ENCODE measurements at regions not wholly inside any gene's neighbourhood (a gene's known extent, or its start where the extent isn't known, plus 50 kb on each side); places are given as distances from the start of the nearest gene placed in this dataset.

DNA sequence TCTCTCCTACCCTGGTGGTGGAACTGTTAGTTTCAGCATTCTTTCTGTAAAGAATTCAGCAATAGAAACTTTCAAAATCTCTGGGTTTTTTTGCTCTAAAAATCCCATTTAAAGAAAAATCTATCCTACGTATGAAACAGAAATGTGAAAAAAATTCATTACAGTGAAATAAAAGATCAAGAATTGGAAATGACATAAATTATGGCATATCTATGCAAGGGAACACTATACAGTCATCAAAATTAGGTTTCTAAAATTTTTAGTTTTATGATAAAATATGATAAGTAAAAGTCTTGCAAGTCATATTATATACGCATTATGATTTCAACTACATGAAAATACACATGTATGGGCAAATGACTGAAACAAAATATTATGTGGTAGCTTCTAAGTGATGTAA, 342.6 kb downstream of the CETN3 start:
- Histone ChIP-seq H3K27ac (ENCODE audit: insufficient read depth, low read depth, low read length) (no peak overlapping the region), H3K4me2 (ENCODE audit: insufficient read depth, low read length) (no peak overlapping the region), H3K9me1 (replicated peaks; ENCODE audit: control insufficient read depth, extremely low read depth, insufficient read depth, low read length) (no peaks in the 10 kb centered on the region), H3K4me3 (replicated peaks in 1 of 3; ENCODE audit: insufficient read depth in 1 of 3, low read depth in 1 of 3, low read length in 3 of 3) (no peak overlapping the region), H3K27me3 (ENCODE audit: control insufficient read depth in 2 of 2, insufficient read depth in 2 of 2, low read length in 2 of 2) (no peaks in the 10 kb centered on the region), H2AFZ (ENCODE audit: low read depth, low read length) (no peak overlapping the region), H3K4me1 (ENCODE audit: control insufficient read depth, extremely low read depth, insufficient read depth, low read length) (no peaks in the 10 kb centered on the region), H4K20me1 (replicated peaks; ENCODE audit: control insufficient read depth, extremely low read depth, insufficient read depth, low read length) (no peaks in the 10 kb centered on the region), H3K36me3 (ENCODE audit: control insufficient read depth in 2 of 2, extremely low read depth in 1 of 2, insufficient read depth in 2 of 2, low read length in 2 of 2) (no peaks in the 10 kb centered on the region), H3K79me2 (ENCODE audit: control insufficient read depth, insufficient read depth, low read length) (no peaks in the 10 kb centered on the region), H3K9ac (replicated peaks; ENCODE audit: extremely low read depth, insufficient read depth, low read length) (no peak overlapping the region), H3K9me3 (replicated peaks; ENCODE audit: control insufficient read depth, insufficient read depth, low read length) (no peaks in the 10 kb centered on the region)
- dilution Hi-C loops (cut with MboI; ENCODE audit: extremely low pct_ligation_motif_present, low sequenced_read_pairs), result no loop called here
- CTCF ChIA-PET, result no interaction called here
- DNase-seq (ENCODE audit: low read depth, low spot score) (no peak), FAIRE-seq (no peak)
- POLR2A ChIA-PET, result no interaction called here
- intact Hi-C loops (cut with micrococcal nuclease), result no loop called here
- BruUV-seq (replicated peaks), result no TSS peak
- TF ChIP-seq MYC (IDR thresholded peaks at IDR 0.05; ENCODE audit: low read depth, low read length), result no peak
- TF ChIP-seq FOS (IDR thresholded peaks at IDR 0.05; ENCODE audit: borderline replicate concordance, insufficient read depth, low read length), result no peak
- TF ChIP-seq, protein P1, sequence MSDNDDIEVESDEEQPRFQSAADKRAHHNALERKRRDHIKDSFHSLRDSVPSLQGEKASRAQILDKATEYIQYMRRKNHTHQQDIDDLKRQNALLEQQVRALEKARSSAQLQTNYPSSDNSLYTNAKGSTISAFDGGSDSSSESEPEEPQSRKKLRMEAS (IDR thresholded peaks at IDR 0.05; ENCODE audit: insufficient read depth, insufficient read length), result no peak
- TF ChIP-seq POLR2A (IDR thresholded peaks at IDR 0.05; ENCODE audit: low read depth, low read length), result no peak
- no peak for TF ChIP-seq EZH2 (IDR thresholded peaks at IDR 0.05; ENCODE audit: borderline replicate concordance, low read depth, low read length, severe bottlenecking)
- TF ChIP-seq, protein P2, sequence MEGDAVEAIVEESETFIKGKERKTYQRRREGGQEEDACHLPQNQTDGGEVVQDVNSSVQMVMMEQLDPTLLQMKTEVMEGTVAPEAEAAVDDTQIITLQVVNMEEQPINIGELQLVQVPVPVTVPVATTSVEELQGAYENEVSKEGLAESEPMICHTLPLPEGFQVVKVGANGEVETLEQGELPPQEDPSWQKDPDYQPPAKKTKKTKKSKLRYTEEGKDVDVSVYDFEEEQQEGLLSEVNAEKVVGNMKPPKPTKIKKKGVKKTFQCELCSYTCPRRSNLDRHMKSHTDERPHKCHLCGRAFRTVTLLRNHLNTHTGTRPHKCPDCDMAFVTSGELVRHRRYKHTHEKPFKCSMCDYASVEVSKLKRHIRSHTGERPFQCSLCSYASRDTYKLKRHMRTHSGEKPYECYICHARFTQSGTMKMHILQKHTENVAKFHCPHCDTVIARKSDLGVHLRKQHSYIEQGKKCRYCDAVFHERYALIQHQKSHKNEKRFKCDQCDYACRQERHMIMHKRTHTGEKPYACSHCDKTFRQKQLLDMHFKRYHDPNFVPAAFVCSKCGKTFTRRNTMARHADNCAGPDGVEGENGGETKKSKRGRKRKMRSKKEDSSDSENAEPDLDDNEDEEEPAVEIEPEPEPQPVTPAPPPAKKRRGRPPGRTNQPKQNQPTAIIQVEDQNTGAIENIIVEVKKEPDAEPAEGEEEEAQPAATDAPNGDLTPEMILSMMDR (IDR thresholded peaks at IDR 0.05; ENCODE audit: extremely low read depth in 1 of 2, insufficient read depth in 1 of 2, low read depth in 1 of 2, low read length in 2 of 2), result no peak
- TF ChIP-seq POLR2AphosphoS5 (IDR thresholded peaks at IDR 0.05; ENCODE audit: insufficient read depth, low read depth, low read length), result no peak
- no peak for TF ChIP-seq GATA2 (IDR thresholded peaks at IDR 0.05; ENCODE audit: insufficient read depth, insufficient read length, low read depth, low read length)
- TF ChIP-seq JUN (IDR thresholded peaks at IDR 0.05; ENCODE audit: borderline replicate concordance, insufficient read depth, insufficient read length, low read depth), result no peak

Data from endothelial cell of umbilical vein (primary cell).